GM23338 (cell line): ENCODE measurements at regions not wholly inside any gene's neighbourhood (a gene's known extent, or its start where the extent isn't known, plus 50 kb on each side); places are given as distances from the start of the nearest gene placed in this dataset.

Source experiments
- CREB1 ChIP-seq: fragments of 250-450 bp; sonication (Bioruptor Pico); IDR thresholded peaks from 2 replicates; pipeline ENCODE4 v1.5.0; 2020; ENCODE audit warnings: low read depth, mild to moderate bottlenecking, moderate library complexity
- ETS1 ChIP-seq: IDR thresholded peaks from 2 replicates; pipeline ENCODE4 v1.6.1; 2016; ENCODE audit warnings: antibody characterized with exemption
- EZH2 ChIP-seq: fragments of 200-600 bp; sonication (generic); IDR thresholded peaks from one replicate; pipeline ENCODE4 v1.8.0; 2017; ENCODE audit warnings: antibody characterized with exemption, mild to moderate bottlenecking, low read depth; ENCODE audit not compliant: unreplicated experiment
- EZH2phosphoT487 ChIP-seq: fragments of 200-600 bp; sonication (generic); IDR thresholded peaks from one replicate; pipeline ENCODE4 v1.8.1; 2018; ENCODE audit warnings: antibody characterized with exemption; ENCODE audit not compliant: unreplicated experiment
- JUNB ChIP-seq: IDR thresholded peaks from one replicate; pipeline ENCODE4 v1.6.1; 2016; ENCODE audit warnings: antibody characterized with exemption; ENCODE audit not compliant: unreplicated experiment
- NANOG ChIP-seq: IDR thresholded peaks from 2 replicates; pipeline ENCODE4 v1.6.1; 2016; ENCODE audit warnings: antibody characterized with exemption, borderline replicate concordance
- POLR2AphosphoS5 ChIP-seq: IDR thresholded peaks from 2 replicates; pipeline ENCODE4 v1.6.1; 2016; ENCODE audit warnings: antibody characterized with exemption, low read depth
- REST ChIP-seq: IDR thresholded peaks from one replicate; pipeline ENCODE4 v1.6.1; 2018; ENCODE audit warnings: antibody characterized with exemption; ENCODE audit not compliant: unreplicated experiment
- ZNF331 ChIP-seq: fragments of 250-450 bp; sonication (Bioruptor Pico); IDR thresholded peaks from 2 replicates; pipeline ENCODE4 v1.5.0; 2020; ENCODE audit warnings: low read depth, mild to moderate bottlenecking, moderate library complexity
- TF ChIP-seq, protein P1 (sequence below), 2 experiments: fragments of 200-600 bp in 1 of 2; sonication (generic) in 1 of 2; conservative IDR thresholded peaks; 2 replicates each; pipeline versions ENCODE4 v1.5.1 to v1.6.1; 2016 to 2017; ENCODE audit warnings: antibody characterized with exemption in 2 of 2, low read depth in 2 of 2, mild to moderate bottlenecking in 2 of 2, moderate library complexity in 1 of 2

DNA sequence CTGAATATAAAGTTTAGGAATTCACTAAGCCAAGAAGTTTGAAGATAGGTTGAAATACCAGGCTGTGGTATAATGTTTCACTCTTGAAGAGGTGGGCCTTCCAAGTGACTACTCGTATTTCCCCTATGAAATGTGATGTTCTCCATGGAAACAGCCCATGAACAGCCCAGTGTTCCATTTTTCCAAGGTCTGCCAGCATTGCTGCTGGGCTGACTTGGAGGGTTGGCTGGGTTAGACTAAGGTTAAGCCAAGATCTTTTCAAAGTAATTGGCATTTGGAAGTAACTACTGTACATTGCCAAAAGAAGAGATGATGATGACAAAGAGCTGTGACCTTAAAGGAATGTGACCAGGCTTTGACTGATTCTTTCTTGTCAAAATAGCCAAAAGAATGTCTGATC is 73.8 kb downstream of the RPE65 start:
- TF ChIP-seq, protein P1, sequence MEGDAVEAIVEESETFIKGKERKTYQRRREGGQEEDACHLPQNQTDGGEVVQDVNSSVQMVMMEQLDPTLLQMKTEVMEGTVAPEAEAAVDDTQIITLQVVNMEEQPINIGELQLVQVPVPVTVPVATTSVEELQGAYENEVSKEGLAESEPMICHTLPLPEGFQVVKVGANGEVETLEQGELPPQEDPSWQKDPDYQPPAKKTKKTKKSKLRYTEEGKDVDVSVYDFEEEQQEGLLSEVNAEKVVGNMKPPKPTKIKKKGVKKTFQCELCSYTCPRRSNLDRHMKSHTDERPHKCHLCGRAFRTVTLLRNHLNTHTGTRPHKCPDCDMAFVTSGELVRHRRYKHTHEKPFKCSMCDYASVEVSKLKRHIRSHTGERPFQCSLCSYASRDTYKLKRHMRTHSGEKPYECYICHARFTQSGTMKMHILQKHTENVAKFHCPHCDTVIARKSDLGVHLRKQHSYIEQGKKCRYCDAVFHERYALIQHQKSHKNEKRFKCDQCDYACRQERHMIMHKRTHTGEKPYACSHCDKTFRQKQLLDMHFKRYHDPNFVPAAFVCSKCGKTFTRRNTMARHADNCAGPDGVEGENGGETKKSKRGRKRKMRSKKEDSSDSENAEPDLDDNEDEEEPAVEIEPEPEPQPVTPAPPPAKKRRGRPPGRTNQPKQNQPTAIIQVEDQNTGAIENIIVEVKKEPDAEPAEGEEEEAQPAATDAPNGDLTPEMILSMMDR (conservative IDR thresholded peaks at IDR 0.05; ENCODE audit: low read depth in 2 of 2) = no peak
- TF ChIP-seq POLR2AphosphoS5 (no peak), ETS1 (no peak), EZH2 (no peak), REST (no peak), EZH2phosphoT487 (no peak), JUNB (no peak), NANOG (no peak), ZNF331 (no peak), CREB1 (CRISPR knock-in tag) (no peak)
